Small intestine (tissue), 7 donors: ENCODE measurements at regions not wholly inside any gene's neighbourhood (a gene's known extent, or its start where the extent isn't known, plus 50 kb on each side); places are given as distances from the start of the nearest gene placed in this dataset.

ENCODE experiments used
- DNase-seq, 2 donors: peaks; one replicate each; pipeline versions ENCODE4 v3.0.0 to v3.0.0-alpha.2; 2013
- FAIRE-seq: peaks from 2 replicates; lab custom pipeline; 2012; peaks lifted over from hg19 to GRCh38; lab: Jason Lieb, UNC
- H3K27ac ChIP-seq, 3 donors: one replicate each; pipeline ENCODE4 v1.5.1; 2013; ENCODE audit warnings: low read length in 2 of 3, mild to moderate bottlenecking in 2 of 3, control low read depth in 1 of 3, inconsistent platforms in 1 of 3, low read depth in 1 of 3, moderate library complexity in 1 of 3
- H3K27me3 ChIP-seq, 3 donors: one replicate each; pipeline ENCODE4 v1.6.1; 2013; ENCODE audit warnings: low read length in 3 of 3, inconsistent platforms in 1 of 3; ENCODE audit not compliant: control insufficient read depth in 3 of 3, insufficient read depth in 3 of 3
- H3K36me3 ChIP-seq, 3 donors: one replicate each; pipeline ENCODE4 v1.6.1; 2013; ENCODE audit warnings: low read length in 3 of 3, inconsistent platforms in 1 of 3, low read depth in 1 of 3, mild to moderate bottlenecking in 1 of 3, moderate library complexity in 1 of 3; ENCODE audit not compliant: control insufficient read depth in 3 of 3, insufficient read depth in 2 of 3
- H3K4me1 ChIP-seq, 3 donors: one replicate each; pipeline ENCODE4 v1.6.1; 2013; ENCODE audit warnings: low read length in 2 of 3, inconsistent platforms in 1 of 3, low read depth in 1 of 3, mild to moderate bottlenecking in 1 of 3, moderate library complexity in 1 of 3; ENCODE audit not compliant: control insufficient read depth in 3 of 3, insufficient read depth in 2 of 3
- H3K4me3 ChIP-seq, 3 donors: one replicate each; pipeline ENCODE4 v1.5.1; 2013; ENCODE audit warnings: low read length in 3 of 3, control low read depth in 1 of 3, inconsistent platforms in 1 of 3, low read depth in 1 of 3, mild to moderate bottlenecking in 1 of 3, moderate library complexity in 1 of 3
- H3K9me3 ChIP-seq, 2 donors: one replicate each; pipeline ENCODE4 v1.6.1; 2013; ENCODE audit warnings: low read depth in 1 of 2, low read length in 1 of 2; ENCODE audit not compliant: control insufficient read depth in 2 of 2, insufficient read depth in 1 of 2
- WGBS, 3 donors: extraction: QIAGEN DNeasy Blood & Tissue Kit; methylation state at CpG; one replicate each; pipeline ENCODE4 v1.1.7; 2013; 5-methylcytosine and 5-hydroxymethylcytosine counted together
- donor health status: healthy with polysubstance abuse.
- donor health status: control.
- donor health status: control.
- donor health status: Bipolar disorder and iron deficiency.
- donor health status: healthy.

DNA sequence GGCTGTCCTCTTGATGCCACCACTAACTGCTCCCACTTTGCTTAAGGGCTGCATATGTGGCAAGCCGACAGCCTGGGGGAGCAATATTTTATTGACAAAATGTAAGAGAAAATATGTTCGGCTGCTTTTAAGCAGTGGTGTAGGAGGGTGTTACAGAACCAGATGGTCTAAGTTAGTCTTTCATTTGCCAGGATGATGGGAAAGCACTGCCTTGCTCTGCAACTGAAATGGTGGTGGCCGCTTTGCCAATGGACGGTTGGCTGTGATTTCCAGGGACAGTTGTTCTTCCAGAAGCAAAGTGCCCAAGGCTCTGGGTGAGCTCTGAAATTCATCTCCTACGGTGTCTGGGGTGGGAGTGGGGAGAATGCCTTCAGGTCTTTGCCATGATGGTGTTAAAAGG, 469.3 kb downstream of the TOX3 start:
- Histone ChIP-seq H3K27ac (no peak overlapping the region), H3K4me1 (no peaks in the 10 kb centered on the region), H3K27me3 (no peaks in the 10 kb centered on the region), H3K36me3 (no peaks in the 10 kb centered on the region), H3K4me3 (no peak overlapping the region), H3K9me3 (no peaks in the 10 kb centered on the region)
- FAIRE-seq (no peak), DNase-seq (no peak)
- 90 to 94% (median 91%) methylated on average over 5 of the region's 5 CpGs for WGBS, 3 donors

DNA sequence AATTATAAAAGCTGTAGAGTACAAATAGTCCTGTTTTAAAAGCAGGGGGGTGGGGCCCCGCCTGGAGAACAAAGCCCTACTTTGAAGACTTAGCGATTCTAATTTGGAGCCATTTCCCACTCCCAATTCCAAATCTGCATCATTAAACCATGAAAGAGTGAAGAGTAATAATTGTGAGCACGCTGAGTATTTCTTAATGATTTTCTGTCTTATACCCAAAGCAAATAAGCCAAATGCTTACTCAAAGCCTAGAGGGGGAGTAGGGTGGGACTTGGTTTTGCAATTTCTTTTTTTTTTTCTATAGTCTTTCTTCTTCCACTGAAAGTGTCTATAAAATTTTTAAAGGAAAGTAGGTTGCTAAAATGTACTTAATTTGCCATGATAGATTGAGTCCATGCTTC, 470.1 kb downstream of the TOX3 start:
- FAIRE-seq (no peak), DNase-seq (no peak)
- H3K27me3 ChIP-seq, result no peaks in the 10 kb centered on the region
- H3K27ac ChIP-seq, result no peak overlapping the region
- no peaks in the 10 kb centered on the region for H3K4me1 ChIP-seq
- WGBS, 3 donors, result 78 to 91% (median 80%) methylated on average over 3 of the region's 3 CpGs
- no peaks in the 10 kb centered on the region for H3K9me3 ChIP-seq
- no peaks in the 10 kb centered on the region for H3K36me3 ChIP-seq
- no peak overlapping the region for H3K4me3 ChIP-seq

- Histone ChIP-seq H3K36me3 (no peaks in the 10 kb centered on the region), H3K27ac (no peak overlapping the region), H3K27me3 (no peaks in the 10 kb centered on the region), H3K9me3 (no peaks in the 10 kb centered on the region), H3K4me3 (no peak overlapping the region), H3K4me1 (no peaks in the 10 kb centered on the region)
- WGBS, 3 donors, result 86 to 93% (median 90%) methylated on average over 6 of the region's 6 CpGs
- FAIRE-seq (no peak), DNase-seq (no peak)
Measured at GRCh38 chr16:52076332-52076731, 470.6 kb downstream of the TOX3 start.

- FAIRE-seq, result no peak
- Histone ChIP-seq H3K4me1 (peaks cover 0 to 2% (median 0%) of the 10 kb centered on the region in 3 donors), H3K9me3 (no peaks in the 10 kb centered on the region), H3K4me3 (no peak overlapping the region), H3K36me3 (no peaks in the 10 kb centered on the region), H3K27ac (no peak overlapping the region), H3K27me3 (no peaks in the 10 kb centered on the region)
- no peak for DNase-seq
- WGBS, 3 donors, result 75 to 82% (median 75%) methylated on average over 3 of the region's 3 CpGs
Measured at GRCh38 chr16:52074133-52074532, 472.8 kb downstream of the TOX3 start.

- no peak overlapping the region for H3K27ac ChIP-seq
- no peak for DNase-seq
- peaks cover 0 to 2% (median 0%) of the 10 kb centered on the region in 3 donors for H3K4me1 ChIP-seq
- no peaks in the 10 kb centered on the region for H3K9me3 ChIP-seq
- no peaks in the 10 kb centered on the region for H3K36me3 ChIP-seq
- H3K4me3 ChIP-seq, result no peak overlapping the region
- FAIRE-seq, result no peak
- H3K27me3 ChIP-seq, result no peaks in the 10 kb centered on the region
- 74 to 90% (median 79%) methylated on average over 3 of the region's 3 CpGs for WGBS, 3 donors
Measured at GRCh38 chr16:52073024-52073423, 473.9 kb downstream of the TOX3 start.

GRCh38 chr16:52071101-52071500, 475.8 kb downstream of the TOX3 start:
- WGBS, 3 donors, result 49 to 74% (median 59%) methylated on average over 4 of the region's 4 CpGs
- peak overlapping the region in 1 of 3 donors; percentile 3 for H3K27ac ChIP-seq
- peak in 1 of 2 donors; percentile 53 for DNase-seq

DNA sequence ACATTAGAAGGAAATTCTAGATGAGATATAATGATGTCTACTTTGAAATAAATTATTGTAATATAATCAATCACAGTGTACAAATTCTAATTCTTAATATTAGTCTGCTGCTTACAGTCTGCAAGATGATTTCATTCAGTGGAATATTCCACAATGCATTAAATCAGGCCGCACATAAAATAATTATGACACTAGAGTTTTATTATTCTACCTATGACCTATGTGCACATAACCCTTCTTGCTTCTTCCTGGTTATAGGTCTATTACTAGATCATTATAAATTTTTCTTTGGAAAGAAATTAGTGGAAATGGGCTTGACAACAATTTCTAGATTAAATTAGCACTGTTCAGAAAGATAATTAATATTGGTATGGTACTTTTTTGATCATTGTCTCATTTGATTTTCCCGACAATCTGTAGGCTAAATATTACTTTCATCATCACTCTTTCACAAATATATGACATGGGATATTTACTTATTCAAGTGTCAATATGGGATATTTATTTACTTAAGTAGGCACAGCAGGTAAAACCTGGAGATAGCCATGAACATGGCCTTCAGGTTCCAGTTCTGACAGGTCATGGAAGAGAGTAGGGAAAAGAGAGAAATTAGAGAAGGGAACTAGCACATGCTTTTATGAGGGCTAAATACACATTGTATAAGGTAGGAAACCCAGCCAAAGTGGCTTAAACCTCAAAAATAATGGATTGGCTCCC, 476.4 kb downstream of the TOX3 start:
- Histone ChIP-seq H3K4me3 (no peak overlapping the region), H3K36me3 (no peaks in the 10 kb centered on the region), H3K27me3 (no peaks in the 10 kb centered on the region), H3K27ac (peak overlapping the region in 1 of 3 donors; percentile 3), H3K4me1 (peaks cover 0 to 2% (median 0%) of the 10 kb centered on the region in 3 donors), H3K9me3 (no peaks in the 10 kb centered on the region)
- FAIRE-seq (no peak), DNase-seq (peak in 1 of 2 donors; percentile 67)
- 45 to 74% (median 58%) methylated on average over 2 of the region's 2 CpGs for WGBS, 3 donors

More at GRCh38 chr16:52071101-52071500, 475.8 kb downstream of the TOX3 start:
- H3K27me3 ChIP-seq, result no peaks in the 10 kb centered on the region
- H3K4me3 ChIP-seq, result no peak overlapping the region
- no peaks in the 10 kb centered on the region for H3K36me3 ChIP-seq
- no peak for FAIRE-seq
- no peaks in the 10 kb centered on the region for H3K9me3 ChIP-seq
- peaks cover 0 to 2% (median 0%) of the 10 kb centered on the region in 3 donors for H3K4me1 ChIP-seq

GRCh38 chr16:52069866-52070265, 477.1 kb downstream of the TOX3 start:
- no peaks in the 10 kb centered on the region for H3K27me3 ChIP-seq
- peaks cover 0 to 2% (median 0%) of the 10 kb centered on the region in 3 donors for H3K4me1 ChIP-seq
- DNase-seq (peak; percentile 44 to 57), FAIRE-seq (no peak)
- H3K4me3 ChIP-seq, result no peak overlapping the region
- no peak overlapping the region for H3K27ac ChIP-seq
- 17 to 21% (median 20%) methylated on average over 3 of the region's 3 CpGs for WGBS, 3 donors
- H3K36me3 ChIP-seq, result no peaks in the 10 kb centered on the region
- H3K9me3 ChIP-seq, result no peaks in the 10 kb centered on the region
